Omental fat pad (tissue), 3 donors: ENCODE measurements at regions not wholly inside any gene's neighbourhood (a gene's known extent, or its start where the extent isn't known, plus 50 kb on each side); places are given as distances from the start of the nearest gene placed in this dataset.

Experiments used
- ATAC-seq: fragments of 150-250 bp; one replicate; pipeline ENCODE4 v1.9.1; 2016; ENCODE audit warnings: mild to moderate bottlenecking, moderate library complexity; ENCODE audit not compliant: low FRiP score
- DNase-seq: peaks from one replicate; pipeline ENCODE4 v3.0.0-alpha.2; 2019; ENCODE audit warnings: low spot score
- TF ChIP-seq, protein P1 (sequence below), 3 donors: fragments of 450-650 bp; IDR thresholded peaks; one replicate each; pipeline ENCODE4 v1.5.1; 2016 to 2017; ENCODE audit warnings: antibody characterized with exemption in 3 of 3, mild to moderate bottlenecking in 3 of 3, moderate library complexity in 2 of 3

DNA sequence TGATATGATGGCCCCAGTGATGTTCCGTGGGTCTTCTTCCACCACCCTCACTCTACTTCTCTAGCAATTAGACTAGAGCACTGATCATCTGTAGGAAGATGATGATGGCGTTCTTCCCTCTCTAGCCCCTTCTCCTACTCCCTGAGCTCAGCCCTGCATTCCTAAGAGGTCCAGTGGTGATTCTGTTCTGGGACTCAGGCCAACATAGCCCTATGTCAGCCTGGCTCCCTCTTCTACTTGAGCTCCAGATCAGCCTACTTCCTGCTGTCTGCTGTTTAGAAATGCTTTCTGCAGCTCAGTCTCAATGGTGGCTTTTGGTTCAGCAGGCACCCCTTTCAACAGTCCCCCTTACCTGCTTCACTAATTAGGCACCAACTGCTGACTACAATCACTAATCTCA lies 86.1 kb upstream of the ZBED5 start:
- TF ChIP-seq, protein P1, sequence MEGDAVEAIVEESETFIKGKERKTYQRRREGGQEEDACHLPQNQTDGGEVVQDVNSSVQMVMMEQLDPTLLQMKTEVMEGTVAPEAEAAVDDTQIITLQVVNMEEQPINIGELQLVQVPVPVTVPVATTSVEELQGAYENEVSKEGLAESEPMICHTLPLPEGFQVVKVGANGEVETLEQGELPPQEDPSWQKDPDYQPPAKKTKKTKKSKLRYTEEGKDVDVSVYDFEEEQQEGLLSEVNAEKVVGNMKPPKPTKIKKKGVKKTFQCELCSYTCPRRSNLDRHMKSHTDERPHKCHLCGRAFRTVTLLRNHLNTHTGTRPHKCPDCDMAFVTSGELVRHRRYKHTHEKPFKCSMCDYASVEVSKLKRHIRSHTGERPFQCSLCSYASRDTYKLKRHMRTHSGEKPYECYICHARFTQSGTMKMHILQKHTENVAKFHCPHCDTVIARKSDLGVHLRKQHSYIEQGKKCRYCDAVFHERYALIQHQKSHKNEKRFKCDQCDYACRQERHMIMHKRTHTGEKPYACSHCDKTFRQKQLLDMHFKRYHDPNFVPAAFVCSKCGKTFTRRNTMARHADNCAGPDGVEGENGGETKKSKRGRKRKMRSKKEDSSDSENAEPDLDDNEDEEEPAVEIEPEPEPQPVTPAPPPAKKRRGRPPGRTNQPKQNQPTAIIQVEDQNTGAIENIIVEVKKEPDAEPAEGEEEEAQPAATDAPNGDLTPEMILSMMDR (IDR thresholded peaks at IDR 0.05), result no peak
- ATAC-seq, result no peak
- no peak for DNase-seq

DNA sequence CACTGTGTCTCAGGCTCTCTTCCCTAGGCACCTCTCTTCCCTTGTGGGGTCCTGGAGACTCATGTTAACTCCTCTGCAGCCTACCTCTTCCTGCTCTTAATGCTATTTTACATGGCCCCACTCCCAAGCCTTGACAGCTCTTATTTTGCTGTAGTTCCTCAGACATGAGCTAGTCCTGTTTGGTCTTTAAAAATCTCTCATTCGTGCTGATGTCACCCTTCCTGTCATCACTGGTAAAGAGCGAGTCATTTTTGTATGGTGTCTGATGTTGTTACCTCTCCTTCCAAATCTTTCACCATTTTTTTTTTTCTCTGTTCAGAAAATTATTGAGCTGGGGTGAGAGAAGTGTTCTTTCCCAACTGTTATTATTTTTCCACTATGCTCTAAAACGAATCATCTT lies 84.8 kb upstream of the ZBED5 start:
- TF ChIP-seq, protein P1 (IDR thresholded peaks at IDR 0.05), result no peak
- DNase-seq (no peak), ATAC-seq (no peak)

DNA sequence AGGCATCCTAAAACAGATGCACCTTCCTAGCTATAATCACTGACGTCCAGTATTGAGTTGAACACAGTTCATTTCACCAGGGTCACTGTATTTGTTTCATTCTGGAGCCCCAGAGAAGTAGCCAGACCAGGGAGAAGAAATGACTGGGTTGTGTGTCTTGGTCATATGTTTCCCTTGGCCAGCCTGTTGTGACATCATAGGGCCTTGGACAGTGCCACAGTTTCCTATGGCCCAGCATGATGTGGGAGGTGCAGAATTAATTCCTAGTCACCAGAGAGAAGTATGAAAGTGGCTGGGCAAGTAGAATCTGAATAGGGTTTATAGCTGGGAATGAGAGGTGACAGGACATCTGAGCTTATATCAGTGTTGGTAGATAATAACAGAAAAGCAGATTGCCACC lies 84.0 kb upstream of the ZBED5 start:
- TF ChIP-seq, protein P1 (IDR thresholded peaks at IDR 0.05), result no peak
- ATAC-seq (no peak), DNase-seq (no peak)

DNA sequence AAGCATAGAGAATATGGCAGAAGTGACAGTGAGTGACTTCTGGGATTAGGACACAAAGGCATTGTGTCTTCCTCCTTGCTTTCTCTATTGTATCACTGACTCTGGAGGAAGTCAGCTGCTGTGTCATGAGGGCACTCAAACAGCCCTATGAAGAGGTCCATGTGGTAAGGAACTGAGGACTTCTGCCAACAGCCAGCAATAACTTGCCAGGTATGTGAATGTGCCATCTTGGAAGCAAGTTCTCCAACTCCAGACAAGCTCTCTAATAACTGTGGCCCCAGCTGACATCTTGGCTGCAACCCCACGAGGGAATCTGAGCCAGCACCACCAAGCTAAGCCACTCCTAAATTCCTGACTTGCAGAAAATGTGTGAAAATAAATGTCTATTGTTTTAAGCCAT lies 83.6 kb upstream of the ZBED5 start:
- ATAC-seq (no peak), DNase-seq (no peak)
- TF ChIP-seq, protein P1 (IDR thresholded peaks at IDR 0.05), result no peak

DNA sequence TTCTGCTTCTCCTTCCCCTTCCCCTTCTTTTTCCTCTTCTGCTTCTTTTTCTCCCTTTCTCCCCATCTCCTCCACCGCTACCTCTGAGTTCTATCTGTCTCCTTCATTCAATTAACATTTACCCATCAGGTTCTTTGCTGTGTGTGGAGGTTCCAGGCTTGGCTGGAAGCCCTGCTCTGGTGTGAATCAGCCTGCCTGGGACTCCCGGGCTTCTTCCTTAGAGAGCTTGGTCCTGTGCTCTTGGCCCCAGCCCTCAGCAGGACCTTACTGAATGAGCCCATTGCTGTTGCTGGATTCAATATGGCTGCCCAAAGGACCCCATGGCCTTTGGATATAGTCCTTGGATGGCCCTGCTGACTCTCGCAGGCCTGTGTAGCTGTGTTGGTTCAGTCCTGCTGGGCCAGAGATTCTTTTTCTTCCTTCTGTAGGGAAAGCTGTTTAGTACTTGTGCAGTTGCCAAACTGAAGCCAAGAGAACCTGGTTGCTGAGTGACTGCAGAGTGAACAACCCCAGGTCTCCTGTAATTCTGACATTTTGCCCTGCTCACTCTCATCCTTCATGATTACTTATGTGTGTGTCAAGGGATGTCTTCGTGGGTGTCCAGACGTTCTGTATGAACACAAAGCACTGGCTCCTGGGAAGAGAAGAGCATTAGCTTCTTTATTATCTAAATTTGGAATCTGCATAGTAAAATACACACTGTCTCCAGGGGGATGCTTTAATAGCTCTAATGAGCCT lies 81.0 kb upstream of the ZBED5 start:
- DNase-seq (no peak), ATAC-seq (no peak)
- TF ChIP-seq, protein P1 (IDR thresholded peaks at IDR 0.05), result no peak

DNA sequence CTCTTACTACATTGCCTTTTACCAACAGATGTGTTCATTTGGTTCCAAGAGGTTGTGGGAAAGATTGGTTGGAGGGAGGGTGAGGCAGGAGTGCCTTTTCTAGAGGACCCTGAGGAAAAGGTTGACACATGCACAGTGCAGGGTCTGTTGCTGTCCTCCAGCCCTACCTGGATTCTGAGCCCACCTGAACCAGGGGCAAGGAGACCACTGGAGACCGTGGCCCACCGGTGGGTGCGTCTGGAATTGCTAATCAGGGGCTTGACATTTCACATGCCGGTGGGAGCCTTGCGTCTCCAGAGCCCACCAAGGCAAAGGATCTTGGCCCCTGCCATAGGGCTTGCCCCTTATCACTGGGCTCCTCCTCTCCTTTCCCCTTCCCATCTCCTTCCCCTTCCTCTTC lies 80.4 kb upstream of the ZBED5 start:
- ATAC-seq, result no peak
- TF ChIP-seq, protein P1 (IDR thresholded peaks at IDR 0.05), result no peak
- no peak for DNase-seq

DNA sequence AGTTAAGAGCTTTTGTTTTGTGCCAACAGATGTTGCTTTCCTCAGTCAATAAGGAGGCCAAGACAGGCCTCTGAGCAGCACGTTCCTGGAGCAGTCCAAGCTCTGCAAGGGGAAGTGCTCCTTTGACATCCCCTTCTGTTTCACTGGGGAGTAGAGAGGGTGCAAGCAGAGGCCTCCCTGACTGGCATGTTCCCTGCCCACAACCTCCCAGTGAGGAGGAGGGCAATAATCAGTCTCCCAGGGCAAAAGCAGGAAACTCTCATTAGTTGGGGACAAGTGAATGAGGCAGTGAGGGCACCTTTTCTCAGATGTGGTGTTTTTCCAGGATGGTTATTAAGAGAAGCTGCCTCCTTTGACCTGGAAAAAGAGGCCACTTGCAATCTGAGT lies 79.5 kb upstream of the ZBED5 start:
- TF ChIP-seq, protein P1 (IDR thresholded peaks at IDR 0.05), result no peak
- no peak for DNase-seq
- ATAC-seq, result no peak
